GM06990 (cell line): ENCODE measurements at regions not wholly inside any gene's neighbourhood (a gene's known extent, or its start where the extent isn't known, plus 50 kb on each side); places are given as distances from the start of the nearest gene placed in this dataset.

Source experiments
- DNase-seq: peaks from one replicate; pipeline ENCODE4 v3.0.0-alpha.2; 2011; ENCODE audit not compliant: insufficient read length; ENCODE audit errors: extremely low read depth
- H3K27me3 ChIP-seq: replicated peaks from 2 replicates; pipeline ENCODE4 v1.6.0; 2011; ENCODE audit warnings: low read length; ENCODE audit not compliant: control insufficient read depth, insufficient read depth
- H3K36me3 ChIP-seq: 2 replicates; pipeline ENCODE4 v1.5.1; 2011; ENCODE audit warnings: low read length; ENCODE audit not compliant: control insufficient read depth, insufficient read depth
- H3K4me3 ChIP-seq: replicated peaks from 2 replicates; pipeline ENCODE4 v1.5.1; 2011; ENCODE audit warnings: low read depth, mild to moderate bottlenecking, control low read depth, low read length
- TF ChIP-seq, protein P1 (sequence below): IDR thresholded peaks from 2 replicates; pipeline ENCODE4 v1.5.1; 2011; ENCODE audit warnings: low read length, control low read depth, mild to moderate bottlenecking, inconsistent platforms; ENCODE audit not compliant: insufficient read depth, poor library complexity, severe bottlenecking

- TF ChIP-seq, protein P1, sequence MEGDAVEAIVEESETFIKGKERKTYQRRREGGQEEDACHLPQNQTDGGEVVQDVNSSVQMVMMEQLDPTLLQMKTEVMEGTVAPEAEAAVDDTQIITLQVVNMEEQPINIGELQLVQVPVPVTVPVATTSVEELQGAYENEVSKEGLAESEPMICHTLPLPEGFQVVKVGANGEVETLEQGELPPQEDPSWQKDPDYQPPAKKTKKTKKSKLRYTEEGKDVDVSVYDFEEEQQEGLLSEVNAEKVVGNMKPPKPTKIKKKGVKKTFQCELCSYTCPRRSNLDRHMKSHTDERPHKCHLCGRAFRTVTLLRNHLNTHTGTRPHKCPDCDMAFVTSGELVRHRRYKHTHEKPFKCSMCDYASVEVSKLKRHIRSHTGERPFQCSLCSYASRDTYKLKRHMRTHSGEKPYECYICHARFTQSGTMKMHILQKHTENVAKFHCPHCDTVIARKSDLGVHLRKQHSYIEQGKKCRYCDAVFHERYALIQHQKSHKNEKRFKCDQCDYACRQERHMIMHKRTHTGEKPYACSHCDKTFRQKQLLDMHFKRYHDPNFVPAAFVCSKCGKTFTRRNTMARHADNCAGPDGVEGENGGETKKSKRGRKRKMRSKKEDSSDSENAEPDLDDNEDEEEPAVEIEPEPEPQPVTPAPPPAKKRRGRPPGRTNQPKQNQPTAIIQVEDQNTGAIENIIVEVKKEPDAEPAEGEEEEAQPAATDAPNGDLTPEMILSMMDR: no peak
- DNase-seq: no peak
- H3K4me3 ChIP-seq: no peak overlapping the region
- no peaks in the 10 kb centered on the region for H3K27me3 ChIP-seq
- no peaks in the 10 kb centered on the region for H3K36me3 ChIP-seq
These were observed 527.9 kb downstream of the NPHP4 start for GRCh38 chr1:5464366-5464765.

DNA sequence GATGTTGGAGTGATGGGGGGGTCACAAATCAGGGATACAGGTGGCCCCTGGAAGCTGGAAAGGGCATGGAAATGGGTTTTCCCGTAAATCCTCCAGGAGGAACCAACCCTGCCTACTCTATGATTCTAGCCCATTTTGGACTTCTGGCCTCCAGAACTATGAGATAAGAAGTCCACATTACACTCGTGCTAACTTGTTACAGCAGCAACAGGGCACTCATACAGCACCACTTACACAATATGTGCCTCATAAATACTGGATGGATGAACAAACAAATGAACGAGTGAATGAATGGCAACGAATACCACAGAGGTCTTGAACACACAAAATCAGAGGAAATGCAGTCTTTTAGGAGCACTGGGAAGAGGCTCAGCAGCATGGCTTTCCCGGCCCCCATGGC, 531.3 kb downstream of the NPHP4 start:
- Histone ChIP-seq H3K4me3 (no peak overlapping the region), H3K27me3 (no peaks in the 10 kb centered on the region), H3K36me3 (no peaks in the 10 kb centered on the region)
- DNase-seq: no peak
- TF ChIP-seq, protein P1: no peak

DNA sequence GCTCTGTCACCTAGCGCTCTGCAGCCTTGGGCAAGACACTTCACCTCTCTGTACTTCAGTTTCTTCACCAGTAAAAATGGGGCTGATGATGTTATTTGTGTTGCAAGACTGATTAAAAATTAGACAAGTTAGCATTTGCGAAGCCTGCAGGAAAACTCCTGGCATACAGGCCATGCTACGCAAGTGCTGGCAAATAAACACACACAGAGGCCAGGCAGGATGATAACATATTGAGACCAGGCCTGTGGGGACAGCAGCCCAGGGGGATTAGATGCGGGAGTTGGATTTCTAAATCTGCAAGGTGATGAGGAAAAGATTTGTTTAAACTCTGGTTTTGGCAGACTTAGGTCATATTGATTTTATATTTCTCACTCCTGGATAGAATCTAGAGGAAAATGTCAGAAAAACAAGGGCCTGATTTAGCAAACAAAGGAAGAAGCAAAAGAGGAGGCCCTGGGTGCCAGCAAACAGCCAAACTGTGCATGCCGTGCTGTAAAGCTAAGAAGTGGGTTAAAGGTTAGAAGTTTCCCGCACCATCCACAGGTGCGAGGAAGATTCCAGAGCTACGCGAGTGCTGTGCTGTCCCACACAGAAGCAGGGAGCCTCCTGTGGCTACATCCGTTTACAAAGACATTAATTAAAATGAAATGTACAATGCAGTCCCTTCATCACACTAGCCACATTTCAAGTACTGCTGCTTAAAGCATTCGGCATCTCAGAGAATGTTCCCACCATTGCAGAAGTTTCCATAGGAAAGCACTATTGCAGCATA, 532.2 kb downstream of the NPHP4 start:
- TF ChIP-seq, protein P1: no peak
- no peaks in the 10 kb centered on the region for H3K36me3 ChIP-seq
- no peaks in the 10 kb centered on the region for H3K27me3 ChIP-seq
- H3K4me3 ChIP-seq: no peak overlapping the region
- DNase-seq: no peak

DNA sequence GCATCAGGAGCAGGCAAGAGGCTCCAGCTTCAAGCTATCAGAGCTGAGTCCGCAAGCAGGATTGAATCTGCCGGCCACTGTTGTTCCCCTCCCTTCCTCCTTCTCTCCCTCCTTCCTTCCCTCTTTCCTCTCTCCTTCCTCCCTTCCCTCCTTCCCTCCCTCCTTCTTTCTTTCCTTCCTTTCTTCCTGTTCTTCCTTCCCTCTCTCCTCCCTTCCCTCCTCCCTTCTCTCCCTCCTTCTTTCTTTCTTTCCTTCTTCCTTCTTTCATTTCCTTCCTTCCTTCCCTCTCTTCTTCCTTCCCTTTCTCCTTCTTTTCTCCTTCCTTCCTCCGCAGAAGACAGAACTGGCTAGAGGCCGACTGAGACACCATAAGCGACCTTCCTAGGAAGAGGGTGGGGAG, 534.0 kb downstream of the NPHP4 start:
- TF ChIP-seq, protein P1: no peak
- Histone ChIP-seq H3K27me3 (no peaks in the 10 kb centered on the region), H3K36me3 (no peaks in the 10 kb centered on the region), H3K4me3 (no peak overlapping the region)
- DNase-seq: no peak

- H3K27me3 ChIP-seq: no peaks in the 10 kb centered on the region
- no peak for DNase-seq
- H3K36me3 ChIP-seq: no peaks in the 10 kb centered on the region
- TF ChIP-seq, protein P1: no peak
- no peak overlapping the region for H3K4me3 ChIP-seq
These were observed 536.0 kb downstream of the NPHP4 start for GRCh38 chr1:5456090-5456811.
